ENCODE measurements at regions not wholly inside any gene's neighbourhood (a gene's known extent, or its start where the extent isn't known, plus 50 kb on each side); places are given as distances from the start of the nearest gene placed in this dataset.

- DNase-seq (ENCODE audit: low spot score) = no peak
- Histone ChIP-seq H3K27ac (ENCODE audit: low read depth in 1 of 2, low read length in 2 of 2) (peak overlapping the region; percentile 89), H3K9me3 (ENCODE audit: control insufficient read depth in 4 of 4, low read length in 3 of 4) (no peaks in the 10 kb centered on the region), H3K4me3 (ENCODE audit: low read depth in 1 of 3, low read length in 3 of 3) (no peak overlapping the region), H3K36me3 (ENCODE audit: control insufficient read depth in 4 of 4, insufficient read depth in 3 of 4, low read depth in 1 of 4, low read length in 3 of 4) (no peaks in the 10 kb centered on the region), H3K4me1 (ENCODE audit: control insufficient read depth in 4 of 4, insufficient read depth in 4 of 4, low read length in 3 of 4) (peaks cover 14 to 33% (median 21%) of the 10 kb centered on the region in 4 donors), H3K27me3 (ENCODE audit: control insufficient read depth in 4 of 4, insufficient read depth in 4 of 4, low read length in 3 of 4) (no peaks in the 10 kb centered on the region), H3K9ac (ENCODE audit: low read depth in 1 of 2, low read length in 2 of 2) (no peak overlapping the region)
- WGBS = 59% methylated on average over 13 of the region's 13 CpGs
- TF ChIP-seq SP1 (IDR thresholded peaks at IDR 0.05) (peak; percentile 76), EGR1 (IDR thresholded peaks at IDR 0.05; ENCODE audit: low read depth in 2 of 2) (no peak), FOXA1 (IDR thresholded peaks at IDR 0.05) (no peak), JUND (IDR thresholded peaks at IDR 0.05) (peak; percentile 1 to 4), NR2F2 (IDR thresholded peaks at IDR 0.05) (peak; percentile 84), RXRA (IDR thresholded peaks at IDR 0.05) (peak in 1 of 2 donors; percentile 92), HNF4A (conservative IDR thresholded peaks at IDR 0.05) (peak; percentile 43 to 57), FOXA2 (IDR thresholded peaks at IDR 0.05) (no peak), TAF1 (conservative IDR thresholded peaks at IDR 0.05) (no peak), RAD21 (IDR thresholded peaks at IDR 0.05) (peak in 1 of 2 donors; percentile 33)
Measured at GRCh38 chr7:155919391-155920067, 107.3 kb upstream of the SHH start.

DNA sequence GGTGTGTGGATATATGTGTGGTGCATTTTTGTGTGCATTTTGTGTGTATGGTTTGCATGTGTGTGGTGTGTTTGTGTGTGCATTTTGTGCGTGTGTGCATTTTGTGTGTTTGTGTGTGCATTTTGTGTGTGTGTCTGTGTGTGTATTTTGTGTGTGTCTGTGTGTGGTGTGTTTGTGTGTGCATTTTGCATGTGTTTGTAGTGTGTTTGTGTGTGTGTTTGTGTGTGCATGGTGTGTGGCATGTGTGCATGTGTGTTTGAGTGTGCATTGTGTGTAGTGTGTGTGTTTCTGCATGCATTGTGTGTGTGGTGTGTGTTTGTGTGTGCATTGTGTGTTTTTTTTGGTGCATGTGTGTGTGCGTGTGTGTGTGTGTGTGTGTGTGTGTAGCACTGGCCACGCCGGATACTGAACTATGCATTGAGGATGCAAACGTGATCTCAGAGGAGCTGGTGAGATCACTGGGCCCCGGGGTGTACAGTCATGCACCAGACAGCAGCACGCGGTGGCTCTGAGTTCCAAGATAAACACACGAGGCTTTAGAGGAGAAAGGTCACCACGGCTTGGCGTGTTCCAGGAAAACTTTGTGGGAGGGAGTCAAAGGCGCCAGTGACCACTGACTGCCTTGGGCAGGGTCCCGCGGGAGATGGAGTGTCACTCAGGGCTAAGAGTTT is 106.6 kb upstream of the SHH start:
- Histone ChIP-seq H3K27ac (ENCODE audit: low read depth in 1 of 2, low read length in 2 of 2) (peak overlapping the region; percentile 89), H3K9me3 (ENCODE audit: control insufficient read depth in 4 of 4, low read length in 3 of 4) (no peaks in the 10 kb centered on the region), H3K36me3 (ENCODE audit: control insufficient read depth in 4 of 4, insufficient read depth in 3 of 4, low read depth in 1 of 4, low read length in 3 of 4) (no peaks in the 10 kb centered on the region), H3K9ac (ENCODE audit: low read depth in 1 of 2, low read length in 2 of 2) (no peak overlapping the region), H3K4me3 (ENCODE audit: low read depth in 1 of 3, low read length in 3 of 3) (no peak overlapping the region), H3K27me3 (ENCODE audit: control insufficient read depth in 4 of 4, insufficient read depth in 4 of 4, low read length in 3 of 4) (no peaks in the 10 kb centered on the region), H3K4me1 (ENCODE audit: control insufficient read depth in 4 of 4, insufficient read depth in 4 of 4, low read length in 3 of 4) (peaks cover 14 to 33% (median 21%) of the 10 kb centered on the region in 4 donors)
- 25% methylated on average over 14 of the region's 14 CpGs for WGBS
- TF ChIP-seq TAF1 (conservative IDR thresholded peaks at IDR 0.05) = no peak
- TF ChIP-seq, protein P1, sequence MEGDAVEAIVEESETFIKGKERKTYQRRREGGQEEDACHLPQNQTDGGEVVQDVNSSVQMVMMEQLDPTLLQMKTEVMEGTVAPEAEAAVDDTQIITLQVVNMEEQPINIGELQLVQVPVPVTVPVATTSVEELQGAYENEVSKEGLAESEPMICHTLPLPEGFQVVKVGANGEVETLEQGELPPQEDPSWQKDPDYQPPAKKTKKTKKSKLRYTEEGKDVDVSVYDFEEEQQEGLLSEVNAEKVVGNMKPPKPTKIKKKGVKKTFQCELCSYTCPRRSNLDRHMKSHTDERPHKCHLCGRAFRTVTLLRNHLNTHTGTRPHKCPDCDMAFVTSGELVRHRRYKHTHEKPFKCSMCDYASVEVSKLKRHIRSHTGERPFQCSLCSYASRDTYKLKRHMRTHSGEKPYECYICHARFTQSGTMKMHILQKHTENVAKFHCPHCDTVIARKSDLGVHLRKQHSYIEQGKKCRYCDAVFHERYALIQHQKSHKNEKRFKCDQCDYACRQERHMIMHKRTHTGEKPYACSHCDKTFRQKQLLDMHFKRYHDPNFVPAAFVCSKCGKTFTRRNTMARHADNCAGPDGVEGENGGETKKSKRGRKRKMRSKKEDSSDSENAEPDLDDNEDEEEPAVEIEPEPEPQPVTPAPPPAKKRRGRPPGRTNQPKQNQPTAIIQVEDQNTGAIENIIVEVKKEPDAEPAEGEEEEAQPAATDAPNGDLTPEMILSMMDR (IDR thresholded peaks at IDR 0.05; ENCODE audit: low read depth, low read length, missing input control) = no peak
- peak in 1 of 2 donors; percentile 58 for TF ChIP-seq RAD21 (IDR thresholded peaks at IDR 0.05)
- peak; percentile 85 for TF ChIP-seq FOXA2 (IDR thresholded peaks at IDR 0.05)
- peak; percentile 95 for TF ChIP-seq SP1 (IDR thresholded peaks at IDR 0.05)
- TF ChIP-seq JUND (IDR thresholded peaks at IDR 0.05) = peak; percentile 89 to 90
- peak; percentile 98 to 99 for TF ChIP-seq RXRA (IDR thresholded peaks at IDR 0.05)
- no peak for TF ChIP-seq ZBTB33 (IDR thresholded peaks at IDR 0.05)
- TF ChIP-seq NR2F2 (IDR thresholded peaks at IDR 0.05) = peak; percentile 93
- TF ChIP-seq GABPA (IDR thresholded peaks at IDR 0.05 in 1 of 2, conservative IDR thresholded peaks at IDR 0.05 in 1 of 2) = peak in 1 of 2 donors; percentile 38
- TF ChIP-seq, protein P2, sequence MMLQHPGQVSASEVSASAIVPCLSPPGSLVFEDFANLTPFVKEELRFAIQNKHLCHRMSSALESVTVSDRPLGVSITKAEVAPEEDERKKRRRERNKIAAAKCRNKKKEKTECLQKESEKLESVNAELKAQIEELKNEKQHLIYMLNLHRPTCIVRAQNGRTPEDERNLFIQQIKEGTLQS (IDR thresholded peaks at IDR 0.05) = peak; percentile 39
- peak in 1 of 2 donors; percentile 67 for TF ChIP-seq EGR1 (IDR thresholded peaks at IDR 0.05; ENCODE audit: low read depth in 2 of 2)
- TF ChIP-seq YY1 (IDR thresholded peaks at IDR 0.05) = peak; percentile 74
- TF ChIP-seq MAX (IDR thresholded peaks at IDR 0.05) = peak; percentile 94
- no peak for TF ChIP-seq HNF4G (IDR thresholded peaks at IDR 0.05)
- peak; percentile 77 to 86 for TF ChIP-seq HNF4A (conservative IDR thresholded peaks at IDR 0.05)
- TF ChIP-seq FOXA1 (IDR thresholded peaks at IDR 0.05) = peak; percentile 75
- TF ChIP-seq REST (IDR thresholded peaks at IDR 0.05) = peak; percentile 63
- peak; percentile 53 for DNase-seq (ENCODE audit: low spot score)
